ENCODE measurements at regions not wholly inside any gene's neighbourhood (a gene's known extent, or its start where the extent isn't known, plus 50 kb on each side); places are given as distances from the start of the nearest gene placed in this dataset.
"Not testable (repeated sequence)": the region's sequence is repeated elsewhere in the genome, so short reads cannot be mapped to it uniquely, and the experiment has no call there.

GRCh38 chr1:5621692-5622091 lies 370.5 kb downstream of the NPHP4 start:
- DNase-seq, result no peak

GRCh38 chr1:5620997-5621396 lies 371.2 kb downstream of the NPHP4 start:
- no peak for DNase-seq

- no peak for DNase-seq
Observed at GRCh38 chr1:5620418-5620817, 371.8 kb downstream of the NPHP4 start.

GRCh38 chr1:5619469-5619868 lies 372.8 kb downstream of the NPHP4 start:
- no peak for DNase-seq

- DNase-seq, result no peak
Observed at GRCh38 chr1:5617546-5617945, 374.7 kb downstream of the NPHP4 start.

- no peak for DNase-seq
Observed at GRCh38 chr1:5617179-5617520, 375.1 kb downstream of the NPHP4 start.

- no peak for DNase-seq
Observed at GRCh38 chr1:5616366-5617178, 375.7 kb downstream of the NPHP4 start.

- no peak for DNase-seq
Observed at GRCh38 chr1:5615076-5615475, 377.1 kb downstream of the NPHP4 start.

GRCh38 chr1:5613900-5614299 lies 378.3 kb downstream of the NPHP4 start:
- DNase-seq, result no peak

GRCh38 chr1:5611851-5612250 lies 380.4 kb downstream of the NPHP4 start:
- no peak for DNase-seq

- DNase-seq, result no peak
Observed at GRCh38 chr1:5611431-5611830, 380.8 kb downstream of the NPHP4 start.

GRCh38 chr1:5610432-5610831 lies 381.8 kb downstream of the NPHP4 start:
- no peak for DNase-seq

- DNase-seq, result no peak
Observed at GRCh38 chr1:5603353-5604104, 388.7 kb downstream of the NPHP4 start.

- DNase-seq, result not testable (repeated sequence)
Observed at GRCh38 chr1:5602718-5603117, 389.5 kb downstream of the NPHP4 start.

- DNase-seq, result no peak
Observed at GRCh38 chr1:5601516-5601915, 390.7 kb downstream of the NPHP4 start.

- DNase-seq, result no peak
Observed at GRCh38 chr1:5599541-5599940, 392.7 kb downstream of the NPHP4 start.

- DNase-seq, result no peak
Observed at GRCh38 chr1:5598824-5599395, 393.3 kb downstream of the NPHP4 start.

- no peak for DNase-seq
Observed at GRCh38 chr1:5597991-5598823, 394.0 kb downstream of the NPHP4 start.

GRCh38 chr1:5597171-5597850 lies 394.9 kb downstream of the NPHP4 start:
- no peak for DNase-seq

- no peak for DNase-seq
Observed at GRCh38 chr1:5596651-5597050, 395.6 kb downstream of the NPHP4 start.

- DNase-seq, result no peak
Observed at GRCh38 chr1:5595531-5596170, 396.6 kb downstream of the NPHP4 start.

Measured in bone marrow (tissue), 2 donors.